DND-41 (cell line): ENCODE measurements at regions not wholly inside any gene's neighbourhood (a gene's known extent, or its start where the extent isn't known, plus 50 kb on each side); places are given as distances from the start of the nearest gene placed in this dataset.

ENCODE experiments used
- EZH2 ChIP-seq: IDR thresholded peaks from 3 replicates; pipeline ENCODE4 v1.6.1; 2012; ENCODE audit warnings: borderline replicate concordance, low read depth, mild to moderate bottlenecking, moderate library complexity, low read length, inconsistent platforms; ENCODE audit not compliant: severe bottlenecking
- TF ChIP-seq, protein P1 (sequence below): IDR thresholded peaks from 2 replicates; pipeline ENCODE4 v1.5.1; 2012; ENCODE audit warnings: borderline replicate concordance, low read length, moderate library complexity, mild to moderate bottlenecking; ENCODE audit not compliant: poor library complexity, severe bottlenecking; ENCODE audit errors: extremely low read depth

DNA sequence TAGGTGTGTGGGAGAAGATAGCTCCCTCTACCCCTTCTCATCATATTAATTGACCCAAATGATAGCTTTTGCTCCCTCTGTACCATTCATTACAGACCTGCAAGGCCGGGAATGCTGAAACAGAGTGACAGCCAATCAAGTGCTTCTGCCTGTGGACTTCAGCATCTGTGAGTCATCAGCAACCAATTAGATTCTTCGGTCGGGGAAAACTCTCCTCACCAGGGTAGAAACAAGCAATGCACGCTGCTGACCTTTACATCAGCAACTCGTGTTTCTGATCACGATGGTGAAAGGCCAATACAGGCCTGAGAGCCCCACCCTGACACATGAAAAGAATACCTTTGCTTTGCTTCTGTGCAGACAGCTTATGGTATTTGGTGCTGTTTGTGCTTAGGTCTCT is 347.2 kb upstream of the DDX53 start:
- TF ChIP-seq, protein P1, sequence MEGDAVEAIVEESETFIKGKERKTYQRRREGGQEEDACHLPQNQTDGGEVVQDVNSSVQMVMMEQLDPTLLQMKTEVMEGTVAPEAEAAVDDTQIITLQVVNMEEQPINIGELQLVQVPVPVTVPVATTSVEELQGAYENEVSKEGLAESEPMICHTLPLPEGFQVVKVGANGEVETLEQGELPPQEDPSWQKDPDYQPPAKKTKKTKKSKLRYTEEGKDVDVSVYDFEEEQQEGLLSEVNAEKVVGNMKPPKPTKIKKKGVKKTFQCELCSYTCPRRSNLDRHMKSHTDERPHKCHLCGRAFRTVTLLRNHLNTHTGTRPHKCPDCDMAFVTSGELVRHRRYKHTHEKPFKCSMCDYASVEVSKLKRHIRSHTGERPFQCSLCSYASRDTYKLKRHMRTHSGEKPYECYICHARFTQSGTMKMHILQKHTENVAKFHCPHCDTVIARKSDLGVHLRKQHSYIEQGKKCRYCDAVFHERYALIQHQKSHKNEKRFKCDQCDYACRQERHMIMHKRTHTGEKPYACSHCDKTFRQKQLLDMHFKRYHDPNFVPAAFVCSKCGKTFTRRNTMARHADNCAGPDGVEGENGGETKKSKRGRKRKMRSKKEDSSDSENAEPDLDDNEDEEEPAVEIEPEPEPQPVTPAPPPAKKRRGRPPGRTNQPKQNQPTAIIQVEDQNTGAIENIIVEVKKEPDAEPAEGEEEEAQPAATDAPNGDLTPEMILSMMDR: no peak
- no peak for TF ChIP-seq EZH2
